HG03139 (cell line): ENCODE measurements at regions not wholly inside any gene's neighbourhood (a gene's known extent, or its start where the extent isn't known, plus 50 kb on each side); places are given as distances from the start of the nearest gene placed in this dataset.
"Not testable (repeated sequence)": the region's sequence is repeated elsewhere in the genome, so short reads cannot be mapped to it uniquely, and the experiment has no call there.

Experiments
- ATAC-seq: cut with Tn5 transposase; IDR thresholded peaks from one replicate; pipeline ENCODE4 v1.9.1; 2021; ENCODE audit not compliant: unreplicated experiment

GRCh38 chr3:153957421-153957820, 163.8 kb upstream of the ARHGEF26 start:
- ATAC-seq: no peak

DNA sequence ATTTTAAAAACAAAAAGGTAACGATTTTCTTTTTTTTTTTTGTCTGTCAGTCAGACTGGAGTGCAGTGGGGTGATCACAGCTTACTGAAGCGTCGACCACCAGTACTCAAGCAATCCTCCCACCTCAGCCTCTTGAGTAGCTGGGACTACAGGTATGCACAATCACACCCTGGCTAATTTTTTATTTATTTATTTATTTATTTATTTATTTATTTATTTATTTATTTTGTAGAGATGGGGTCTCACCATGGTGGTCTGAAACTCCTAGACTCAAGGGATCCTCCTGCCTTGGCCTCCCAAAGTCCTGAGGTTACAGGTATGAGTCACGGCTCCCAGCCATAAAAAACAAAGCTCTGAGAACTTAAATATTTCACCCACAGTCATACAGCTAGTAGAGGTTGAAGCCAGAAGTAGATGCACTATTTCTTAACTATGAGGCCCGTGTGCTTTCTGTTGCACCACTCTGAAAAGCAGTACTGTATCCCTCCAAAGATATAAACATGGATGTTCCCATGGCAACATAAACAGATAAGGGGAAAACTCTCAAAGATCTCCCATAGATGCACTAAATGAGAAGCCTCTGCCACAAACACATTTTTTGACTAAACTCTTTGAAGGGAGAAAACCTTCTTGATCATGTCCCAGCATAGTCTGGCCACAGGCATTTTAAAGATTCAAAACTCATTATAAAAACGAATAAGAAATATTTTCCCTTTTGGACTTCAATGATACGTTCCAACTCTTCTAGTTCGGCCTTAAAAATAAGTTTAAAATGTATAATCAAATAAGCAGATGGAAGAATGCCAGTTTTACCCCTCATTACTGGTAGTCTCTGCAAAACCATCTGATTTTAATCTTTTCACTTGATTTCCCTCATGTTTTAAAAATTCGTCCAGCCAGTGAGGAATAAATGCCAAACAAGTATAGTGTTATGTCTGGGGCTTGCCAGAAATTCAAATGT, 162.3 kb upstream of the ARHGEF26 start:
- no peak for ATAC-seq

GRCh38 chr3:153960458-153961074, 160.6 kb upstream of the ARHGEF26 start:
- ATAC-seq: no peak

- ATAC-seq: no peak
Measured at GRCh38 chr3:153961494-153961893, 159.7 kb upstream of the ARHGEF26 start.

DNA sequence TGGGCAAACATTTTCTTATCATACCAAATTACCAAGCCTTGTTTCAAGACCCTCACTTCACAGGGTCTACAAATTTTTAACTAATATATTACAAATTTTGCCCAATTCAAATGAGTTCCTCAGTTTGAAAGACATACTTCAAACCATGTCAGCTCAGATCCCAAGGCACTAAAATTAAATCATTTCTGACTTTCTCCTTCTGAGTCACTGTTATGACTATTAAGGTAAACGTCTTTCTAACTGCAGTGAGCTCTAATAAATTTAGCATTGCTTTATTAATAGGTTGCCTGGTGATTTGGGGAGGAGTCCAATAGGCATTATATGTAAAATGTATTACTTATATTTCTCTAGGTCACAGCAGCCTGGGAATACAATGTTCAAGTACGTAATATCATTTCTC, 158.2 kb upstream of the ARHGEF26 start:
- ATAC-seq: no peak

GRCh38 chr3:153967260-153967659, 153.9 kb upstream of the ARHGEF26 start:
- no peak for ATAC-seq

DNA sequence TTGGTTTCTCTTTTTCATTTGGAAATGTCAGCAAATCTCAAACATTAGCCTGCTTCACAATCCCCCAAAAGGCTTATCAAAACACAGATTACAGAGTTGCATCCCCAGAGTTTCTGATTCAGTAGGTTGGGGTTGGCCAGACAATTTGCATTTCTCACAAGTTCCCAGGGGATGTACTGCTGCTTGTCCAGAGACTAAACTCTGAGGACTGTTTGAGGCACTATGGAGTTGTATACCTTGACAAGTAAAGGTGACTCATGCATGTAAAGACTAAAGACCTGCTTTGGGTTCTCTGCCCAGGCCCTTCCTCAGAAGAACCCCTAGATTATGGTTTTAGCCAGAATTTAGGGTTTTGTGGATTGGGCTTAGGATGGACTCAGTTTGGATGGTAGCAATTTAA, 151.1 kb upstream of the ARHGEF26 start:
- ATAC-seq: no peak

DNA sequence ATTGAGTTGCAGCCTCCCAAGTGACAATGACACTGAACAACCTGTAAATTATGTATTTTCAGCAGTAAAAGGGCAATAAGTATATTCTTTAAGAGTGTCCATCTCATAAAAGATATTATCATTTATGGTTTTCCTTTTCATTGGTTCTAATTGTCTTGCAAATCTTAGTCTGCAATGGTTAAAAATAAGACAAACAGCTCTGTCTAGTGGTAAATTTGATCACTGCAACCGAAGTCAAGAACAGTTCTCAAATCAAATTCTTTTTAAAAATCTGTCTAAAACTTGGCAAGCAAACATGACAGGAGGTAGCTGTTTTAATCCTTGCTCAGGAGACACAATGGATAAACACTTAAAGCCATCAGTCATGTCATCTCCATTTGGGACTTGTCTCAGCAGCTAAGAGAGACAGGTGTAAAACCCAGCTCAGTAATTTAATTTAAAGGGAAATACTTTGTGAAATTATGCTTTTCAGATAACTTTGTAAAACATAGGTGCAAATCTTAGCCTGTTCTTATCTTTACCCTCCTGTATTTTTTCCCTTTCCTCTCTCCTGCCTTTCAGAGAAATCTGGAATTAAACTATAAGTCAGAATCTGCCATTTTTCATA, 150.3 kb upstream of the ARHGEF26 start:
- ATAC-seq: no peak

DNA sequence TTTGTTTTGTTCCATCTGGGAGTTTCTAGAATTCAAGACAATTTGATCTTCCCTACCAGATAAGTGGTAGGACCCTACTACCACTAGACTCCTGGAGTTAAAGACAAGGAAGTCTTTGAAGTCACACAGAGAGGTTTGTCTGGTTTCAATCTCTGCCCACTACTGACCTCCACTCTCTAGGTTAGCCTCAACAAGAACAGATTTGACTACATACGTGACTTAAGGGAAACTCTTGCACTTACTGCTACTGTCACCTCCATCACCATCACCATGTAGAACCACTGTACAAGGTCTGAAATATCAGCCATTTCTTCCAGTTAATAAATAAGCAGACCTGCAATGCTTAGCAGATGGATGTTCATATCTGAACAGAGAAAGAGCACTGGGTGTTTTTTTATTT, 148.3 kb upstream of the ARHGEF26 start:
- ATAC-seq: peak; percentile 35

GRCh38 chr3:153973722-153974265, 147.4 kb upstream of the ARHGEF26 start:
- peak; percentile 39 for ATAC-seq

- no peak for ATAC-seq
Measured at GRCh38 chr3:153974614-153975013, 146.6 kb upstream of the ARHGEF26 start.

GRCh38 chr3:153976891-153977554, 144.2 kb upstream of the ARHGEF26 start:
- ATAC-seq: no peak

DNA sequence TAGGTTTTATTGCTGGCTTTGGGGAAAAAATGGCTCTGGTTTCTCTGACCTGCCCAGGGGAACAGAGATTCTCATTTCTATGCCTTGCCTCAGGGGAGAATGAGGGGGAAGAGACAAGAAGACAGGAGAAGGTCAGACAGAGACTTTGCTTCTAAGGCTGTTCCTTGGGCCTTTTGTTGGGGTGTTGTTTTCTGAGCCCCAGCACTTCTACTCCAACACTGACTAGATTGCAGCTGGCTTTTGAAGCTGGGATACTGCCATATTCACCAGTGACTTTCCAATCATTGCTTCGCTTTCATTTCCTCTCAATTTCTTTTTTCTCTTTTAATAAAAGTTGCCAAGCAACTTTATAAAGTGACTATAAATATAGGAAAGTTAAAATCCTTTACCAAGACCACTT, 143.2 kb upstream of the ARHGEF26 start:
- no peak for ATAC-seq

- ATAC-seq: no peak
Measured at GRCh38 chr3:153979418-153980251, 141.6 kb upstream of the ARHGEF26 start.

DNA sequence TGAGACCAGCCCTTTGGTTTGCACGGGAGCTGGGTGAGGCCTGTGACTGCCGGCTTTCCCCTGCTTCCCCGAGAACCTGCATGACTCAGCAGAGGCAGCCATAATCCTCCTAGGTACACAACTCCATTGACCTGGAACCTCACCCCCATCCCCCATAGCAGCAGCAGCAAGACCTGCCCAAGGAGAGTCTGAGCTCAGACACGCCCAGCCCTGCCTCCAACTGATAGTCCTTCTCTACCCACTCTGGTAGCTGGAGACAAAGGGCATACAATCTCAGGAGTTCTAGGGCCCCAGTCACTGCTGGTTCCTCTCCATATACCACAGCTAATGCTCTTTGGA, 141.0 kb upstream of the ARHGEF26 start:
- ATAC-seq: no peak

- not testable (repeated sequence) for ATAC-seq
Measured at GRCh38 chr3:153997364-153997763, 123.8 kb upstream of the ARHGEF26 start.

- ATAC-seq: no peak
Measured at GRCh38 chr3:154003649-154004048, 117.5 kb upstream of the ARHGEF26 start.

GRCh38 chr3:154011036-154011435, 110.2 kb upstream of the ARHGEF26 start:
- ATAC-seq: no peak

DNA sequence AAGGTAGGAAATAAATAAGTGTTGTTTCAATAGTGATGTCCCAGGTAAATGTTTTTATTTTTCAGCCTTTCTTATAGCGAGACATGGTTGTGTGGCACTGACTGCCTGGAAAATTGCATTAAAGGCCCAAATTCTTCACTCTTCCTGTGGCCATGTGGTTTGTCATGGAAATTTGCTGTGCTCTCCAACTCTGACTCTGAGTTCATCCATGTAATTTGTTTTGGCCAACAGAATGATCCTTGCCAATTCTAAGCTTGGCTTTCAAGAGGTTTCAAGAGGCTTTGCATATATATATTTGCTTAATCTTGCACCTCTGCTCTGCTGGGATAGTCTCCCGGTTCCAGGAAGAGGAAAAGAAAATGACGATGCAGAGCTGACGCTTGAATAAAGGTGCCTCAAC, 107.5 kb upstream of the ARHGEF26 start:
- no peak for ATAC-seq

DNA sequence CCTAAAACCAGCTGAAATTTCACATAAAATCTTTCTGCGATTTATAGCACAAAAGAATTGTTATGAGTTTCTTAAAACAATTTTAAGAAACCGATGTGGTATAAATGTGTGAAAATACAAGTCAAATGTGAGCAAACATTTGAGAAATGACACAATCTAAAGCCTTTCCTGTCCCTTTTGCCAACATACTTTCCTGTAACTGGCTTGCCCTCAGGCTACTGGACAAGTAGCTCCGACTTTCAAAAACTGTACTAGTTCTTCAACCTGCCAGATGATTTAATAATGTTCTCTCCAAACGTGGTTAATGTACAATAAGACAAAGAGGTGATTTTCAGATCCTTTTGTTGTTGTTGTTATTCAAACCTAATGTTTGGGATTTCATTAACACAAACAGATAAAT, 105.9 kb upstream of the ARHGEF26 start:
- ATAC-seq: no peak
